ENCODE measurements at regions not wholly inside any gene's neighbourhood (a gene's known extent, or its start where the extent isn't known, plus 50 kb on each side); places are given as distances from the start of the nearest gene placed in this dataset.

GRCh38 chr18:43882358-43883055 lies 605.2 kb upstream of the SYT4 start:
- ChIA-PET CTCF (no interaction called here), POLR2A (no interaction called here)
- H3K4me1 Mint-ChIP-seq = no peaks in the 10 kb centered on the region
- H3K9me3 Mint-ChIP-seq = peaks cover 1% of the 10 kb centered on the region
- DNase-seq (no peak), ATAC-seq (ENCODE audit: low read depth) (no peak)
- H3K27me3 Mint-ChIP-seq = no peaks in the 10 kb centered on the region
- H3K4me3 Mint-ChIP-seq = no peak overlapping the region
- no peaks in the 10 kb centered on the region for H3K36me3 Mint-ChIP-seq (ENCODE audit: low read depth)
- H3K27ac Mint-ChIP-seq = no peak overlapping the region
- TF ChIP-seq, protein P1, sequence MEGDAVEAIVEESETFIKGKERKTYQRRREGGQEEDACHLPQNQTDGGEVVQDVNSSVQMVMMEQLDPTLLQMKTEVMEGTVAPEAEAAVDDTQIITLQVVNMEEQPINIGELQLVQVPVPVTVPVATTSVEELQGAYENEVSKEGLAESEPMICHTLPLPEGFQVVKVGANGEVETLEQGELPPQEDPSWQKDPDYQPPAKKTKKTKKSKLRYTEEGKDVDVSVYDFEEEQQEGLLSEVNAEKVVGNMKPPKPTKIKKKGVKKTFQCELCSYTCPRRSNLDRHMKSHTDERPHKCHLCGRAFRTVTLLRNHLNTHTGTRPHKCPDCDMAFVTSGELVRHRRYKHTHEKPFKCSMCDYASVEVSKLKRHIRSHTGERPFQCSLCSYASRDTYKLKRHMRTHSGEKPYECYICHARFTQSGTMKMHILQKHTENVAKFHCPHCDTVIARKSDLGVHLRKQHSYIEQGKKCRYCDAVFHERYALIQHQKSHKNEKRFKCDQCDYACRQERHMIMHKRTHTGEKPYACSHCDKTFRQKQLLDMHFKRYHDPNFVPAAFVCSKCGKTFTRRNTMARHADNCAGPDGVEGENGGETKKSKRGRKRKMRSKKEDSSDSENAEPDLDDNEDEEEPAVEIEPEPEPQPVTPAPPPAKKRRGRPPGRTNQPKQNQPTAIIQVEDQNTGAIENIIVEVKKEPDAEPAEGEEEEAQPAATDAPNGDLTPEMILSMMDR (IDR thresholded peaks at IDR 0.05) = no peak
- intact Hi-C loops (cut with micrococcal nuclease) = no loop called here

- no peaks in the 10 kb centered on the region for H3K4me1 Mint-ChIP-seq
- intact Hi-C loops (cut with micrococcal nuclease) = no loop called here
- ChIA-PET CTCF (no interaction called here), POLR2A (no interaction called here)
- H3K27ac Mint-ChIP-seq = no peak overlapping the region
- TF ChIP-seq, protein P1 (IDR thresholded peaks at IDR 0.05) = no peak
- H3K36me3 Mint-ChIP-seq (ENCODE audit: low read depth) = no peaks in the 10 kb centered on the region
- no peak overlapping the region for H3K4me3 Mint-ChIP-seq
- DNase-seq (no peak), ATAC-seq (ENCODE audit: low read depth) (no peak)
- H3K27me3 Mint-ChIP-seq = no peaks in the 10 kb centered on the region
- peaks cover 1% of the 10 kb centered on the region for H3K9me3 Mint-ChIP-seq
These were observed 606.6 kb upstream of the SYT4 start for GRCh38 chr18:43883886-43884285.

GRCh38 chr18:43886341-43886740 lies 609.1 kb upstream of the SYT4 start:
- DNase-seq (no peak), ATAC-seq (ENCODE audit: low read depth) (no peak)
- Mint-ChIP-seq H3K27ac (no peak overlapping the region), H3K4me3 (no peak overlapping the region), H3K36me3 (ENCODE audit: low read depth) (no peaks in the 10 kb centered on the region), H3K9me3 (peaks cover 1% of the 10 kb centered on the region), H3K4me1 (no peaks in the 10 kb centered on the region), H3K27me3 (no peaks in the 10 kb centered on the region)
- CTCF ChIA-PET = no interaction called here
- intact Hi-C loops (cut with micrococcal nuclease) = no loop called here
- TF ChIP-seq, protein P1 (IDR thresholded peaks at IDR 0.05) = no peak
- POLR2A ChIA-PET = no interaction called here

DNA sequence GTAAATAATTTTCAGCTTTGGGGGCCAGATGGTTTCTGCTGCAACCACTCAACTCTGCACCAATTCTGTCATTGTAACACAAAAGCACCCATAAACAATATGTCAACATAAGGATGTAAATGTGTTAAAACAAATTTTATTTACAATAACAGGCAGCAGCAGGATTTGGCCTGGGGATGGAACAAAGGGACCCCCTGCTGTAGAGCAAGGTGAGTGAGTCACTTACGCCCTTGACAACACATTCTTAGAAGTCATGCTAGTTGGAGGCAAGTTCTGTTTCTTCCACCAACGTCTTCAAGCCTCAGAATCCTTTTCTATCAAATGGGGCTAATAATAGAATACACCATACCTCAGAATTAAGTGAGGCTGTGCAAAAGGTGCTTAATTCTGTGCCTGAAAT lies 610.2 kb upstream of the SYT4 start:
- intact Hi-C loops (cut with micrococcal nuclease) = no loop called here
- no peak for DNase-seq
- Mint-ChIP-seq H3K27me3 (no peaks in the 10 kb centered on the region), H3K4me1 (no peaks in the 10 kb centered on the region), H3K27ac (no peak overlapping the region), H3K4me3 (no peak overlapping the region), H3K36me3 (ENCODE audit: low read depth) (no peaks in the 10 kb centered on the region), H3K9me3 (peaks cover 1% of the 10 kb centered on the region)
- ChIA-PET POLR2A (no interaction called here), CTCF (no interaction called here)
- TF ChIP-seq, protein P1 (IDR thresholded peaks at IDR 0.05) = no peak
- ATAC-seq (ENCODE audit: low read depth) = no peak

DNA sequence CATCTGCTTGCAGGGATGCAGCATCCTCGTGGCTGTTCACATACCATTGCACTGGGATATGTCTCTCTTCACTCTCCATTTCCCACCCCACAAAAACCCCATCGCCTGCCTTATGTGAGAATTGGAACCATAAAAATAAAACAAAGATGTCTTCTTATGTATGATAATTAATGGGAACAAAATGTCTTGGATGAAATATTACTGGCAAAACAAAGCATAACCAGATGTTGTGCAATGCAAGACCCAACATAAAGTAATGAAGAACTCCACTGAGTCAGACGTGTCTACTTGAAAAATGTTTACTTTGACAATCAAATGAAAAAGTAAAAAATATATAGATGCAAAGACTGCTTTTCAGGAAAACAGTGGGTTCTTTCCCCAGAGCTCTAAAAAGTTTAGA lies 611.3 kb upstream of the SYT4 start:
- Mint-ChIP-seq H3K4me3 (no peak overlapping the region), H3K27ac (no peak overlapping the region), H3K36me3 (ENCODE audit: low read depth) (no peaks in the 10 kb centered on the region), H3K9me3 (peaks cover 1% of the 10 kb centered on the region), H3K27me3 (no peaks in the 10 kb centered on the region), H3K4me1 (no peaks in the 10 kb centered on the region)
- intact Hi-C loops (cut with micrococcal nuclease) = no loop called here
- POLR2A ChIA-PET = no interaction called here
- ATAC-seq (ENCODE audit: low read depth) = no peak
- no peak for DNase-seq
- CTCF ChIA-PET = no interaction called here
- TF ChIP-seq, protein P1 (IDR thresholded peaks at IDR 0.05) = no peak

Data from activated B cell treated with CpG ODN at 0.5 μM for 24 hours (primary cell).